Mesendoderm (in vitro differentiated cells): ENCODE measurements at regions not wholly inside any gene's neighbourhood (a gene's known extent, or its start where the extent isn't known, plus 50 kb on each side); places are given as distances from the start of the nearest gene placed in this dataset.

Experiments used
- DNase-seq: peaks from one replicate; pipeline ENCODE4 v3.0.0; 2013
- H2AK5ac ChIP-seq: 2 replicates; pipeline ENCODE4 v1.6.1; 2013; ENCODE audit warnings: low read length, inconsistent platforms
- H2BK120ac ChIP-seq: 2 replicates; pipeline ENCODE4 v1.6.1; 2013; ENCODE audit warnings: low read depth, mild to moderate bottlenecking, low read length, moderate library complexity, mixed read lengths
- H2BK15ac ChIP-seq: replicated peaks from 2 replicates; pipeline ENCODE4 v1.6.1; 2013; ENCODE audit warnings: low read depth, mild to moderate bottlenecking, moderate library complexity
- H2BK5ac ChIP-seq: 2 replicates; pipeline ENCODE4 v1.6.1; 2013; ENCODE audit warnings: low read length, inconsistent platforms
- H3K18ac ChIP-seq: 2 replicates; pipeline ENCODE4 v1.6.1; 2013; ENCODE audit warnings: mild to moderate bottlenecking, low read length, mixed read lengths
- H3K23ac ChIP-seq: one replicate; pipeline ENCODE4 v1.6.1; 2013; ENCODE audit warnings: low read length
- H3K27ac ChIP-seq: 2 replicates; pipeline ENCODE4 v1.5.1; 2013; ENCODE audit warnings: low read depth, mild to moderate bottlenecking, inconsistent platforms, low read length, moderate library complexity
- H3K27me3 ChIP-seq: 2 replicates; pipeline ENCODE4 v1.6.1; 2013; ENCODE audit warnings: low read length, control low read depth, mild to moderate bottlenecking, inconsistent platforms; ENCODE audit not compliant: insufficient read depth, poor library complexity
- H3K36me3 ChIP-seq: 2 replicates; pipeline ENCODE4 v1.6.1; 2013; ENCODE audit warnings: low read length, inconsistent platforms; ENCODE audit not compliant: control insufficient read depth, insufficient read depth
- H3K4ac ChIP-seq: one replicate; pipeline ENCODE4 v1.6.1; 2013; ENCODE audit warnings: low read depth, mild to moderate bottlenecking, low read length, moderate library complexity
- H3K4me1 ChIP-seq: 2 replicates; pipeline ENCODE4 v1.6.1; 2013; ENCODE audit warnings: low read depth, low read length, inconsistent platforms; ENCODE audit not compliant: control insufficient read depth
- H3K4me2 ChIP-seq: 2 replicates; pipeline ENCODE4 v1.6.1; 2013; ENCODE audit warnings: low read length
- H3K4me3 ChIP-seq: 2 replicates; pipeline ENCODE4 v1.5.1; 2013; ENCODE audit warnings: mild to moderate bottlenecking, low read length
- H3K56ac ChIP-seq: one replicate; pipeline ENCODE4 v1.6.1; 2013; ENCODE audit warnings: low read length
- H3K79me1 ChIP-seq: 2 replicates; pipeline ENCODE4 v1.6.1; 2013; ENCODE audit warnings: low read length, inconsistent platforms
- H3K79me2 ChIP-seq: 2 replicates; pipeline ENCODE4 v1.6.1; 2013; ENCODE audit warnings: mild to moderate bottlenecking, low read length; ENCODE audit not compliant: control insufficient read depth, insufficient read depth
- H3K9ac ChIP-seq: 2 replicates; pipeline ENCODE4 v1.6.1; 2013; ENCODE audit warnings: low read length, inconsistent platforms
- H4K5ac ChIP-seq: one replicate; pipeline ENCODE4 v1.6.1; 2013; ENCODE audit warnings: low read length
- H4K8ac ChIP-seq: one replicate; pipeline ENCODE4 v1.6.1; 2013; ENCODE audit warnings: low read depth, mild to moderate bottlenecking, control low read depth, low read length, moderate library complexity
- WGBS: extraction: QIAGEN DNeasy Blood & Tissue Kit; methylation state at CpG from one replicate; pipeline ENCODE4 v1.1.7; 2013; ENCODE audit warnings: low lambda C conversion rate, missing lambda C conversion rate; ENCODE audit not compliant: insufficient coverage; ENCODE audit errors: extremely low coverage; 5-methylcytosine and 5-hydroxymethylcytosine counted together

GRCh38 chr9:78566521-78566920 lies 269.6 kb downstream of the PSAT1 start:
- no peak overlapping the region for H3K56ac ChIP-seq
- DNase-seq: no peak
- no peaks in the 10 kb centered on the region for H3K79me2 ChIP-seq
- no peak overlapping the region for H3K18ac ChIP-seq
- no peak overlapping the region for H3K4me3 ChIP-seq
- H4K8ac ChIP-seq: no peak overlapping the region
- H2BK120ac ChIP-seq: no peak overlapping the region
- no peak overlapping the region for H3K23ac ChIP-seq
- no peak overlapping the region for H2BK5ac ChIP-seq
- H3K9ac ChIP-seq: no peak overlapping the region
- no peaks in the 10 kb centered on the region for H3K27me3 ChIP-seq
- no peak overlapping the region for H3K4me2 ChIP-seq
- H3K79me1 ChIP-seq: no peaks in the 10 kb centered on the region
- H2BK15ac ChIP-seq: no peak overlapping the region
- no peak overlapping the region for H3K27ac ChIP-seq
- H3K36me3 ChIP-seq: no peaks in the 10 kb centered on the region
- H2AK5ac ChIP-seq: no peak overlapping the region
- WGBS: no CpG with 5 or more reads among the region's 2 CpGs
- H3K4me1 ChIP-seq: no peaks in the 10 kb centered on the region
- no peak overlapping the region for H4K5ac ChIP-seq
- no peak overlapping the region for H3K4ac ChIP-seq

GRCh38 chr9:78566948-78567675 lies 270.2 kb downstream of the PSAT1 start:
- Histone ChIP-seq H3K36me3 (no peaks in the 10 kb centered on the region), H3K27ac (no peak overlapping the region), H3K18ac (no peak overlapping the region), H2BK15ac (no peak overlapping the region), H2AK5ac (no peak overlapping the region), H4K8ac (no peak overlapping the region), H2BK120ac (no peak overlapping the region), H3K4me1 (no peaks in the 10 kb centered on the region), H2BK5ac (no peak overlapping the region), H3K4ac (no peak overlapping the region), H3K4me2 (no peak overlapping the region), H3K79me1 (no peaks in the 10 kb centered on the region), H3K79me2 (no peaks in the 10 kb centered on the region), H3K27me3 (no peaks in the 10 kb centered on the region), H4K5ac (no peak overlapping the region), H3K4me3 (no peak overlapping the region), H3K9ac (no peak overlapping the region), H3K56ac (no peak overlapping the region), H3K23ac (no peak overlapping the region)
- no peak for DNase-seq
- no CpG with 5 or more reads among the region's 5 CpGs for WGBS

- no peak overlapping the region for H2BK5ac ChIP-seq
- H3K36me3 ChIP-seq: no peaks in the 10 kb centered on the region
- no peaks in the 10 kb centered on the region for H3K4me1 ChIP-seq
- no peak overlapping the region for H4K5ac ChIP-seq
- H2BK120ac ChIP-seq: no peak overlapping the region
- DNase-seq: no peak
- H3K27me3 ChIP-seq: no peaks in the 10 kb centered on the region
- no peak overlapping the region for H2AK5ac ChIP-seq
- WGBS: no CpG with 5 or more reads among the region's 3 CpGs
- H2BK15ac ChIP-seq: no peak overlapping the region
- H3K9ac ChIP-seq: no peak overlapping the region
- no peak overlapping the region for H3K18ac ChIP-seq
- H3K27ac ChIP-seq: no peak overlapping the region
- no peak overlapping the region for H3K4ac ChIP-seq
- H3K79me2 ChIP-seq: no peaks in the 10 kb centered on the region
- no peak overlapping the region for H3K4me2 ChIP-seq
- no peak overlapping the region for H3K23ac ChIP-seq
- no peak overlapping the region for H4K8ac ChIP-seq
- H3K56ac ChIP-seq: no peak overlapping the region
- no peaks in the 10 kb centered on the region for H3K79me1 ChIP-seq
- no peak overlapping the region for H3K4me3 ChIP-seq
Observed at GRCh38 chr9:78567693-78568092, 270.8 kb downstream of the PSAT1 start.

- DNase-seq: no peak
- no peak overlapping the region for H2BK5ac ChIP-seq
- no peak overlapping the region for H3K4me2 ChIP-seq
- no CpG with 5 or more reads among the region's 5 CpGs for WGBS
- no peak overlapping the region for H3K27ac ChIP-seq
- H3K27me3 ChIP-seq: no peaks in the 10 kb centered on the region
- H3K36me3 ChIP-seq: no peaks in the 10 kb centered on the region
- H3K9ac ChIP-seq: no peak overlapping the region
- no peak overlapping the region for H2AK5ac ChIP-seq
- no peaks in the 10 kb centered on the region for H3K4me1 ChIP-seq
- H3K79me1 ChIP-seq: no peaks in the 10 kb centered on the region
- no peak overlapping the region for H3K4ac ChIP-seq
- no peak overlapping the region for H2BK15ac ChIP-seq
- no peak overlapping the region for H3K18ac ChIP-seq
- H4K8ac ChIP-seq: no peak overlapping the region
- no peak overlapping the region for H3K56ac ChIP-seq
- H3K23ac ChIP-seq: no peak overlapping the region
- H2BK120ac ChIP-seq: no peak overlapping the region
- no peaks in the 10 kb centered on the region for H3K79me2 ChIP-seq
- H4K5ac ChIP-seq: no peak overlapping the region
- no peak overlapping the region for H3K4me3 ChIP-seq
Observed at GRCh38 chr9:78568774-78569173, 271.8 kb downstream of the PSAT1 start.

GRCh38 chr9:78572266-78572665 lies 275.3 kb downstream of the PSAT1 start:
- Histone ChIP-seq H4K5ac (no peak overlapping the region), H3K27ac (no peak overlapping the region), H3K18ac (no peak overlapping the region), H2BK15ac (no peak overlapping the region), H2BK5ac (no peak overlapping the region), H3K9ac (no peak overlapping the region), H3K56ac (no peak overlapping the region), H2BK120ac (no peak overlapping the region), H3K4me2 (no peak overlapping the region), H2AK5ac (no peak overlapping the region), H3K4me3 (no peak overlapping the region), H3K27me3 (no peaks in the 10 kb centered on the region), H3K4ac (peak overlapping the region; percentile 7), H3K4me1 (peaks cover 7% of the 10 kb centered on the region), H3K79me1 (no peaks in the 10 kb centered on the region), H3K36me3 (no peaks in the 10 kb centered on the region), H3K79me2 (no peaks in the 10 kb centered on the region), H4K8ac (no peak overlapping the region), H3K23ac (no peak overlapping the region)
- DNase-seq: no peak
- no CpG with 5 or more reads among the region's 3 CpGs for WGBS

- H3K4me1 ChIP-seq: peaks cover 7% of the 10 kb centered on the region
- H3K23ac ChIP-seq: no peak overlapping the region
- H3K4ac ChIP-seq: no peak overlapping the region
- H3K36me3 ChIP-seq: no peaks in the 10 kb centered on the region
- H2BK5ac ChIP-seq: no peak overlapping the region
- no peak overlapping the region for H4K8ac ChIP-seq
- no peak overlapping the region for H3K4me3 ChIP-seq
- H3K27ac ChIP-seq: no peak overlapping the region
- no peaks in the 10 kb centered on the region for H3K79me1 ChIP-seq
- DNase-seq: no peak
- no peak overlapping the region for H3K18ac ChIP-seq
- peak overlapping the region; percentile 4 for H2BK15ac ChIP-seq
- no peak overlapping the region for H3K4me2 ChIP-seq
- no peak overlapping the region for H2AK5ac ChIP-seq
- no CpG with 5 or more reads among the region's 1 CpG for WGBS
- no peak overlapping the region for H3K56ac ChIP-seq
- no peak overlapping the region for H4K5ac ChIP-seq
- no peak overlapping the region for H2BK120ac ChIP-seq
- no peaks in the 10 kb centered on the region for H3K27me3 ChIP-seq
- H3K79me2 ChIP-seq: no peaks in the 10 kb centered on the region
- H3K9ac ChIP-seq: no peak overlapping the region
Observed at GRCh38 chr9:78573205-78573604, 276.3 kb downstream of the PSAT1 start.
